Tibial nerve (tissue), 4 donors: ENCODE measurements at regions not wholly inside any gene's neighbourhood (a gene's known extent, or its start where the extent isn't known, plus 50 kb on each side); places are given as distances from the start of the nearest gene placed in this dataset.
"Not testable (repeated sequence)": the region's sequence is repeated elsewhere in the genome, so short reads cannot be mapped to it uniquely, and the experiment has no call there.

Experiments
- DNase-seq, 2 donors: peaks; one replicate each; pipeline ENCODE4 v3.0.0-alpha.2; 2019; ENCODE audit warnings: low spot score in 2 of 2
- H3K27ac ChIP-seq, 4 donors: fragments of 200-600 bp; sonication (generic) in 3 of 4; one replicate each; pipeline ENCODE4 v1.5.1; 2017 to 2019; ENCODE audit warnings: mild to moderate bottlenecking in 1 of 4
- H3K27me3 ChIP-seq, 2 donors: fragments of 200-600 bp; sonication (generic) in 1 of 2; one replicate each; pipeline versions ENCODE4 v1.5.1 to v1.6.0; 2017 to 2019
- H3K36me3 ChIP-seq, 3 donors: fragments of 200-600 bp; sonication (generic); one replicate each; pipeline ENCODE4 v1.5.1; 2018 to 2019
- H3K4me1 ChIP-seq, 4 donors: fragments of 200-600 bp; sonication (generic) in 3 of 4; one replicate each; pipeline ENCODE4 v1.5.1; 2017 to 2019
- H3K4me3 ChIP-seq, 4 donors: fragments of 200-600 bp; sonication (generic) in 3 of 4; one replicate each; pipeline ENCODE4 v1.5.1; 2017 to 2019; ENCODE audit warnings: mild to moderate bottlenecking in 1 of 4, moderate library complexity in 1 of 4
- H3K9me3 ChIP-seq, 4 donors: fragments of 200-600 bp; sonication (generic) in 3 of 4; one replicate each; pipeline ENCODE4 v1.5.1; 2017 to 2019
- CTCF ChIP-seq, 5 experiments: fragments of 200-600 bp in 3 of 5; fragments of 450-650 bp in 2 of 5; sonication (generic) in 3 of 5; IDR thresholded peaks; one replicate each; pipeline ENCODE4 v1.5.1; 2016 to 2019; ENCODE audit warnings: antibody characterized with exemption in 5 of 5, mild to moderate bottlenecking in 3 of 5, moderate library complexity in 2 of 5
- EP300 ChIP-seq, 2 donors: sonication (generic); formaldehyde crosslinking; IDR thresholded peaks; one replicate each; pipeline ENCODE4 v1.6.1; 2017; ENCODE audit warnings: antibody characterized with exemption in 2 of 2, mild to moderate bottlenecking in 1 of 2
- POLR2A ChIP-seq, 2 donors: fragments of 450-650 bp; IDR thresholded peaks; one replicate each; pipeline ENCODE4 v1.6.1; 2017; ENCODE audit warnings: antibody characterized with exemption in 2 of 2, mild to moderate bottlenecking in 2 of 2, moderate library complexity in 2 of 2
- WGBS, 2 donors: methylation state at CpG; one replicate each; pipeline ENCODE4 v1.1.5; 2018; 5-methylcytosine and 5-hydroxymethylcytosine counted together

GRCh38 chr3:181917027-181917426, 205.3 kb downstream of the SOX2 start:
- TF ChIP-seq EP300 (IDR thresholded peaks at IDR 0.05), result no peak
- no peak for TF ChIP-seq POLR2A (IDR thresholded peaks at IDR 0.05)
- no peak for TF ChIP-seq CTCF (IDR thresholded peaks at IDR 0.05)
- H3K4me1 ChIP-seq, result no peaks in the 10 kb centered on the region
- H3K4me3 ChIP-seq, result no peak overlapping the region
- WGBS, 2 donors, result 33 to 47% methylated on average over 3 of the region's 3 CpGs
- H3K36me3 ChIP-seq, result no peaks in the 10 kb centered on the region
- no peaks in the 10 kb centered on the region for H3K27me3 ChIP-seq
- no peak overlapping the region for H3K27ac ChIP-seq
- no peaks in the 10 kb centered on the region for H3K9me3 ChIP-seq
- no peak for DNase-seq

DNA sequence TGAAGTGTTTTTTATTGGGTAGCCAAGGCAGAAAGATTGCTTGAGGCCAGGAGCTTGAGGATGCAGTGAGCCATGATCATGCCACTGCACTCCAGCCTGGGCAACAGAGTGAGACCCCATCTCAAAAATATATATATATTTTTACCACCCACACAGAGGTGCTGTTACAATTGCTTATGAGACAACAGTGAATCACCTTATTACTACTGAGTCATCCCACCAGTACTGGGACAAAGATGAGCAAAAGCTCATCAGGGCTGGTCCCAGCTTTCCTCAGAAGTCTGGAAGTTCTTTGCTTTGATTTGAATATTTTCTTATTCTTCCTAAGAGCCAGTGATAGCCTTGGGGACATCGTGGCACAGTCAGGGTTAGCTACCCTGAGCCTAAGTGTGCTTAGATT, 207.7 kb downstream of the SOX2 start:
- Histone ChIP-seq H3K36me3 (no peaks in the 10 kb centered on the region), H3K27ac (no peak overlapping the region), H3K27me3 (no peaks in the 10 kb centered on the region), H3K4me1 (no peaks in the 10 kb centered on the region), H3K4me3 (no peak overlapping the region), H3K9me3 (no peaks in the 10 kb centered on the region)
- TF ChIP-seq POLR2A (IDR thresholded peaks at IDR 0.05) (no peak), EP300 (IDR thresholded peaks at IDR 0.05) (no peak), CTCF (IDR thresholded peaks at IDR 0.05) (no peak)
- no peak for DNase-seq
- WGBS, 2 donors, result 79 to 83% methylated on average over 1 of the region's 1 CpG

DNA sequence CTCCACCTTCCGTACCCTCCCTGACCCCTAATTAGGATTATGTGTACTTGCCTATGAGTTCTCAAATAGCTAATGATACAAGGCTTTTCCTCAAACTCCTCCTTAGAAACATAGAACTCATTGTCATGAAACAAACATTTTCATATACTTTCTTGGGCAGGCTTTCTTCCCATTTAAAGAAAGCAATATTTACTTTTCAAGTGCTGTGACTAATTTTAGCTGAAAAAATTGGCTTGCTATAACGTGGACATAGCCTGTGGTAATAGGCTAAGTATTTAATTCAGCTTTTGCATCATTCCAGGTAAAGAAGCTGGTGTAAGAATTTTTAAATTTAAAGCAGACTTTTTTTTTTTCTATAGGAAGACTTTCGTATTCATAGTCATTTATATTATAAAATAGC, 208.7 kb downstream of the SOX2 start:
- Histone ChIP-seq H3K27me3 (no peaks in the 10 kb centered on the region), H3K9me3 (no peaks in the 10 kb centered on the region), H3K4me1 (no peaks in the 10 kb centered on the region), H3K4me3 (no peak overlapping the region), H3K27ac (no peak overlapping the region), H3K36me3 (no peaks in the 10 kb centered on the region)
- no peak for TF ChIP-seq EP300 (IDR thresholded peaks at IDR 0.05)
- 66 to 69% methylated on average over 3 of the region's 3 CpGs for WGBS, 2 donors
- DNase-seq, result no peak

- Histone ChIP-seq H3K9me3 (no peaks in the 10 kb centered on the region), H3K36me3 (no peaks in the 10 kb centered on the region), H3K4me1 (no peaks in the 10 kb centered on the region), H3K4me3 (no peak overlapping the region), H3K27me3 (no peaks in the 10 kb centered on the region), H3K27ac (no peak overlapping the region)
- TF ChIP-seq POLR2A (IDR thresholded peaks at IDR 0.05), result no peak
- TF ChIP-seq CTCF (IDR thresholded peaks at IDR 0.05), result no peak
- 77 to 83% methylated on average over 2 of the region's 2 CpGs for WGBS, 2 donors
- DNase-seq, result no peak
These were observed 209.5 kb downstream of the SOX2 start for GRCh38 chr3:181921220-181921619.

DNA sequence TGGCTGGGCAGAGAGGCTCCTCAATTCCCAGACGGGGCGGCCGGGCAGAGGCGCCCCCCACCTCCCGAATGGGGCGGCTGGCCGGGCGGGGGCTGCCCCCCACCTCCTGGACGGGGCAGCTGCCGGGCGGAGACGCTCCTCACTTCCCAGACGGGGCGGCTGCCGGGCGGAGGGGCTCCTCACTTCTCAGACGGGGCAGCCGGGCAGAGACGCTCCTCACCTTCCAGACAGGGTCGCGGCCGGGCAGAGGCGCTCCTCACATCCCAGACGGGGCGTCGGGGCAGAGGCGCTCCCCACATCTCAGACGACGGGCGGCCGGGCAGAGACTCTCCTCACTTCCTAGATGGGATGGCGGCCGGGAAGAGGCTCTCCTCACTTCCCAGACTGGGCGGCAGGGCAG, 214.1 kb downstream of the SOX2 start:
- H3K27me3 ChIP-seq, H3K9me3 ChIP-seq, H3K27ac ChIP-seq, H3K4me1 ChIP-seq, H3K36me3 ChIP-seq, H3K4me3 ChIP-seq, DNase-seq: not testable (repeated sequence)
- WGBS, 2 donors, result 90 to 91% methylated on average over 16 to 33 of the region's 34 CpGs

DNA sequence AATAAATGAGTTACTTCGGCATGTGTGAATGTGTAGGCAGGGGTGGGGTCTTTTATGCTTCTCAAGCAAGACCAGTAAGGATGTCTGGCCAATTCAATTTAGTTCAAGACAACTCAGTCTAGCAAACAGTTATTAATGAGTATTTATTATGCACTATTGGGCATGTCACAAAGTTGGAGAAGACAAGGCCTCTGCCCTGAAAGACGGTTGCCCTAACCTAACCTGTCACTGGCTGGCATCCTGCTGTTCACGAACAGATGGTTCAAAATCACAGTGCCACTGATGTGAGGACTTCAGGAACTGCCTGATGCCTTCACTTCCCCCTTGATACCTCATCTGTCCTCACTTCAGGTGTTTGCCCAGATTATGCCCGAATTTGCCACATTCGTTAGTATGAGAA, 217.8 kb downstream of the SOX2 start:
- no peaks in the 10 kb centered on the region for H3K27me3 ChIP-seq
- no peak for DNase-seq
- no peaks in the 10 kb centered on the region for H3K4me1 ChIP-seq
- H3K9me3 ChIP-seq, result no peaks in the 10 kb centered on the region
- H3K36me3 ChIP-seq, result no peaks in the 10 kb centered on the region
- TF ChIP-seq EP300 (IDR thresholded peaks at IDR 0.05) (no peak), POLR2A (IDR thresholded peaks at IDR 0.05) (no peak), CTCF (IDR thresholded peaks at IDR 0.05) (no peak)
- H3K4me3 ChIP-seq, result no peak overlapping the region
- no peak overlapping the region for H3K27ac ChIP-seq
- 76 to 82% methylated on average over 5 of the region's 5 CpGs for WGBS, 2 donors
